Dermis microvascular lymphatic vessel endothelial cell (primary cell): ENCODE measurements at regions not wholly inside any gene's neighbourhood (a gene's known extent, or its start where the extent isn't known, plus 50 kb on each side); places are given as distances from the start of the nearest gene placed in this dataset.
"Not testable (repeated sequence)": the region's sequence is repeated elsewhere in the genome, so short reads cannot be mapped to it uniquely, and the experiment has no call there.

Experiments
- DNase-seq, 2 donors: peaks; one replicate each; pipeline versions ENCODE4 v3.0.0 to v3.0.0-alpha.2; 2010; ENCODE audit warnings: low read depth in 2 of 2

- DNase-seq: no peak
Observed at GRCh38 chr3:125645616-125646015, 50.3 kb upstream of the OSBPL11 start.

DNA sequence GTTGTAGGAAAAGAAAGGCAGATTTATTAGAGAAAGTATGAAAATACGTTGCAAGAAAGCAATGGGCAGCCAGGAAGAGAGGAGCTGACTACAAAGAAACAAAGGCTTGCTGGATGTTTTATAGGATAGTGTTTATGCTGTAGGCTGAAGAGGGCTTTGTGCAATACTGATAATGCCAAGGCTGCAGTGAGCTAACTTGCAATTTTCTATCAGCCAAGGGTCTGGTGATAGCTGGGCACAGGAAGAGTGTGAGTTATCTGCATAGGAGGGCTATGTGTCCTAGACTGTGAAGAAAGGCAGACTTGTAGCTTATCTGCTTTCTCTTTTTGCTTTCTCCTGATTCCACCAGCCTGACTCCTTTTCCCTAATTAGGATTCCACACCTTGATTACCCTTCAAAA is 51.3 kb upstream of the OSBPL11 start:
- DNase-seq: no peak

DNA sequence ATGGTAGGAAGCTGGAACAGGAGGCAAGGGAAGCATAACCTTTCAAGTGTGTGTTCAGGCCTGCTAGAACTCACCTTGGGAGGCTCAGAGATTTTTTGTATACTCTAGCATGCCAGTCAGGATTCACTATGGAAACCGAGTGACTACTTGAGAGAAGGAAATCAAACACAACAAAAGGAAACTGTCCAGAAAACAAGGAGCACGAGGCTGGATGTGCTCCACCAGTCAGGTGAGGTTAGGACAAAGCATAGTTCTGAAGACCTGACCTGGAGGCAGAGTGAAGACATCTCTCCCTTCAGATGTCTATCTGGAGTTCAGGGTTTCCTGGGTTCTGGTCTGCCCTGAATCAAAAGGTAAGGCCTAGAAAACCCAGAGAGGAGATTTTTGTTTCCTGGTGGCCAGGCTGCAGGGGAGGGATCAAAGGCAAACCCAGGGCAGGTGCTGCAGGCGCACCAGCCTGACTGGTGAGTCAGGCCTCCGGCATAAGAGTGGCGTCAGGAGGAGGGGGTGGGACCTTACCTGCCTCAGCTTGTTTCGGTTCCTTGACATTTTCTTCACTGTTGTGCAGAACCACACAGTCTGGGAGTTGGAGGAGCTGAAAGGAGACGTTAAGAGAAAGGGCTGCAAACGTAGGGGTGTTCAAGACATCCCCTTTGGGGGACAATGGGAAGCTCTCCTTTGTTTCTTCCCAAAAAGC is 52.2 kb upstream of the OSBPL11 start:
- no peak for DNase-seq

DNA sequence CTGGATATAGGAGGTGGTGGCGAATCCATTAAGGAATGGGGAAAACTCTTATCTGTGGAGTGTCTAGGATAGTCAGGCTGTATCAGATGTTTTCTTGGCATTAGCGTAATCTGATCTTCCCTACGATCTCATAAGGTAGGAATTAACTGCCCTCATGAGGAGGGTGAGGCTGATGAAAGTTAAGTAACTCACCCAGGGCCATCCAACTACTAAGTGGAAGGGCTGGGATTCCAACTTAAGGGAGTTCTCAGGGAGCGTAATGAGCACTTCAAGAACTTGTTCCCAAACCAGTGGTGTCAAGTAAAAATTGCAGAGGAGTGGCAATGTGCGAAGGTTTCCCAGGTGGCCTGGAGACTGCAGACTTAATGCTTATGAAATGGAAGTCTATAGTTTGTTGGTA is 55.9 kb upstream of the OSBPL11 start:
- no peak for DNase-seq

DNA sequence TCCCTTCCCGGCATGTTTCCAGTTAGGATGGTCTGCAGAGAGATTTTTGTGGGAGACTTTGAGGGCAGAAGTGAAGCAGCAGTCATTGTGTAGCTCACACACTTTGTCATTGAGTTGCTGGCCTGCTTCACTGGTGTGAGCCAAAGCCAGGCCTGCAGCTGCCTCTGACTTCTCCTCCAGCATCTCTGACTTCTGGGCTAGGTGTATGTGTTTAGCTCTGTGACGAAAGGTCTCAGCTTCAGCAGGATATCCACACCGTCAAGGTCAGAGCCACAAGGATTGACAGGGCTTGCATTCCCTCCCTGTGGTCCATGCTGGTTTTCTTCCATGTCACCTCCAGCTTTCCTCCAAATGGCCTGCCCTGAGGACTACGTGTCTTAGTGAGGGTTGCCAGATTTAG is 57.1 kb upstream of the OSBPL11 start:
- no peak for DNase-seq

GRCh38 chr3:125654526-125654925 is 59.2 kb upstream of the OSBPL11 start:
- DNase-seq: no peak

- no peak for DNase-seq
Observed at GRCh38 chr3:125662675-125663074, 67.4 kb upstream of the OSBPL11 start.

GRCh38 chr3:125670352-125670751 is 75.1 kb upstream of the OSBPL11 start:
- DNase-seq: no peak

DNA sequence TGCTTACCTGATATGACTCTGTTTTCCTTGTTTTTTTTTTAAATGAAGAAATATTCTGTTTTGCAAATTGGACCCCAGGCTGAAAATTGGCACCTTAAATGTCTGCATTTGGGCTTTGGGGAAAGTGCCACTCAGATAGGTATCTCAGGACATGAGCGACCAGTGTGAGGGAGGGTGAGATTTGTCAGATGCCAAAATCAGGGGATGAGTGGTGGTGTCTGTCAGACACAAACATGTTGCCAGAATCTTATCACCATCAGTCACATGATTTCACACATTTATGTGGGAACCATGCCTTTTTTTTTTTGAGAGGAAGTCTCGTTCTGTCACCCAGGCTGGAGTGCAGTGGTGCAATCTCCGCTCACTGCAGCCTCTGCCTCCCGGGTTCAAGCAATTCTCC is 75.6 kb upstream of the OSBPL11 start:
- DNase-seq: no peak

DNA sequence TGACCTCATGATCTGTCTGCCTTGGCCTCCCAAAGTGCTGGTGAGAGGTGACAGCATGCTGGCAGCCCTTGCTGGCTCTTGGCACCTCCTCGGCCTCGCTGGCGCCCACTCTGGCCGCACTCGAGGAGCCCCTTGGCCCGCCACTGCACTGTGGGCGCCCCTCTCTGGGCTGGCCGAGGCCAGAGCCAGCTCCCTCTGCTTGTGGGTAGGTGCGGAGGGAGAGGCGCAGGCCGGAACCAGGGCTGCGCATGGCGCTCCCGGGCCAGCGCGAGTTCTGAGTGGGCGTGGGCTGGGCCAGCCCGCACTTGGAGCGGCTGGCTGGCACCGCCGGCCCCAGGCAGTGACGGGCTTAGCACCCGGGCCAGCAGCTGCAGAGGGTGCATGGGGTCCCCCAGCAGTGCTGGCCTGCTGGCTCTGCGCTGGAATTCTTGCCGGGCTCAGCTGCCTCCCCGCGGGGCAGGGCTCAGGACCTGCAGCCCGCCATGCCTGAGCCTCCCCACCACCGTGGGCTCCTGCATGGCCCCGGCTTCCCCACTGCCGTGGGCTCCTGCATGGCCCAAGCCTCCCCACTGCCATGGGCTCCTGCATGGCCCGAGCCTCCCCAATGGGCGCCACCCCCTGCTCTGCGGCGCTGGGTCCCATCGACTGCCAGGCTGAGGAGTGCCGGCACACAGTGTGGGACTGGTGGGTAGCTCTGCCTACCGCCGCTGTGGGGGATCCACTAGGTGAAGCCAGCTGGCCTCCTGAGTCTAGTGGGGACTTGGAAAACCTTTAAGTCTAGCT is 76.4 kb upstream of the OSBPL11 start:
- no peak for DNase-seq

GRCh38 chr3:125675791-125676190 is 80.5 kb upstream of the OSBPL11 start:
- no peak for DNase-seq

GRCh38 chr3:125679258-125679657 is 84.0 kb upstream of the OSBPL11 start:
- no peak for DNase-seq

DNA sequence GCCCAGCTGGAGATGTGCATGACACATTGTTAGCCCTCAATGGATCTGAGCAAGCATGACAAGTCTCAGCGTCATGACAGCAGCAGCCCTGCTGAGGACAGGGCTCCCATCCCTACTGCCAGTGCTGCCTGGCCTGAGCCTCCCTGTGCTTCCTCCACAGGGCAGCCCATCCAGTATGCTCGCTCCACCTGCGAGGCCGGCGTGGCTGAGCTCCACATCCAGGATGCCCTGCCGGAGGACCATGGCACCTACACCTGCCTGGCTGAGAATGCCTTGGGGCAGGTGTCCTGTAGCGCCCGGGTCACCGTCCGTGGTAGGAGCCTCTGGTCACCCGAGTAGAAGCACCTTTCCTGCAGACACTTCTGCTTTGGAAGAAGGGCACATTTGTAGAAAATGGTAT is 85.8 kb upstream of the OSBPL11 start:
- no peak for DNase-seq

- not testable (repeated sequence) for DNase-seq
Observed at GRCh38 chr3:125681906-125682305, 86.6 kb upstream of the OSBPL11 start.

GRCh38 chr3:125682610-125683009 is 87.3 kb upstream of the OSBPL11 start:
- not testable (repeated sequence) for DNase-seq

DNA sequence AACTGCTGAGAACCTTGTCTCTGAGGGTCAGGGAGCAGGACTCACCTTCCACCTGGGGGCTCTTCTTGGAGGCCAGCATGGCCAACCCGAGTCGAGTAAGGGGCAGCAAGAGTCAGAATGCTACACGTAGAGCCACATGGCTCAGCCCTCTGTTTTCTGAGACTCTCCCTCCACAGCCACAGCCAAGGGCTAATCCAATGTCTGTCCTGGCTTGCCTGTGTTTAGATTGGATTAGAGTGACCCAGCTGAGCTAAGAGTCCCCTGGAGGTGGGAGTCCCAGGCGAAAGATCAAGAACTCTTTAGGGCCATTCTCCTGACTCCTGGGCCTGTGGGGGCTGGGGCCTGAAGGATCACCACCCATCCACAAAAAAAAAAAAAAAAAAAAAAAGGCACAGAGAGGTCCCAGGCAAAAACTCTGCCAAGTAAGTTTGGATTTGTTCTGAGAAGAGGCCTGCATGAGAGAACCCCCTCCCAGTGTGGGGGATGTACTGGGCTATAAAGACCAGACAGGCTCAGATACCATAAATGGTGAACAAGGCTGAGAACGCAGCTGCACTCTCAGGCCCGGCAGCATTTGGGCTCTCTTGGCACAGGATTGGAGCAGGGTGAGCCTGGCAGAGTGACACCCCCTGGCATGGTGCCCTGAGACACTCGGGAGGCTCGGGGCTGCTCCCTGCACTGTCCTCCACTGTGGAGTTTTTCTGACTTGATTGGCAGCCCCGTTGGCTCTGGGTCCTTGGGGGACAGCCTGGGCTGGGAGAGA is 88.0 kb upstream of the OSBPL11 start:
- no peak for DNase-seq

GRCh38 chr3:125684199-125684598 is 88.9 kb upstream of the OSBPL11 start:
- DNase-seq: peak in 1 of 2 donors; percentile 5

- DNase-seq: not testable (repeated sequence)
Observed at GRCh38 chr3:125685741-125686140, 90.4 kb upstream of the OSBPL11 start.

DNA sequence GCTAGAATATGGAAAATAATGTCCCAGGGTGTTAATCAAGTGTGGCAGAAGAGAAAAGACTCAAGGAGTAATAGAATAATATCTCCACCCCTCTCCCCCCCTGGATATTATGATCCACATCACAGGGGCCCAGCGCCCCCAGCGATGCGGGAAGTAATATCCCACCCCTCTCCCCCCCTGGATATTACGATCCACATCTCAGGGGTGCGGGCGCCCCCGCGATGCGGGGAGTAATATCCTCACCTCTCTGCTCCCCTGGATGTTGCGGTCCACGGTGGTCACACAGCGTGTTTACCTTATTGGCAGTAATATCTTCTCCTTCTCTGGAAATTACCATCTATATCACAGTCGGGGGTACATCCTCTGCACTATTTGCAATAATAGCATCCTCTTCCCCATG is 97.1 kb upstream of the OSBPL11 start:
- DNase-seq: no peak

- no peak for DNase-seq
Observed at GRCh38 chr3:125693887-125694286, 98.6 kb upstream of the OSBPL11 start.

DNA sequence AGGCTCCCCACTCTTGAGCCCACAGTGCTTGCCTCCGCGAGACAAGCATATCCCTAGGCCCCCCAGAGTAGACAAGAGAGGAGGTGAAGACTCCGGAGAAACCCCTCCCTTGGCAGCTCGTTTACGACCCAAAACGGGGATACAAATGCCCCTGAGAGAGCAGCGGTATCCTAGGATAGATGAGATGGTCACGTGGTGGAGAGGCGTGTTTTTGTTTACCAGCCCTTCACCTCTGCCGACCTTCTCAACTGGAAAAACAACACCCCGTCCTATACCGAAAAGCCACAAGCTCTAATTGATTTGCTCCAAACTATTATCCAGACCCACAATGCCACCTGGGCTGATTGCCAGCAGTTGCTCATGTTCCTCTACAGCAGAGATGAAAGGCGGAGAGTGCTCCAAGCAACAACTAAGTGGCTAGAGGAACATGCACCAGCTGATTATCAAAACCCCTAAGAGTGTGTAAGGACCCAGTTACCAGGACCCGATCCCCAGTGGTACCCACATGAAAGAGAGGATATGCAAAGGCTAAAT is 99.5 kb upstream of the OSBPL11 start:
- DNase-seq: no peak

- DNase-seq: no peak
Observed at GRCh38 chr3:125695688-125696087, 100.4 kb upstream of the OSBPL11 start.
